B cell (primary cell): ENCODE measurements at regions not wholly inside any gene's neighbourhood (a gene's known extent, or its start where the extent isn't known, plus 50 kb on each side); places are given as distances from the start of the nearest gene placed in this dataset.

Source experiments
- ATAC-seq: fragments of 200-7000 bp; cut with Tn5 transposase; one replicate; pipeline ENCODE4 v1.10.0; 2021; ENCODE audit warnings: low read depth, mild to moderate bottlenecking, moderate number of reproducible peaks, moderate library complexity
- CTCF ChIA-PET: fragments of 350-600 bp; sonication (Branson Sonifier 250); formaldehyde crosslinking; loops from one replicate; lab custom pipeline; 2021; ENCODE audit warnings: antibody characterized with exemption, inconsistent platforms; lab: Charles Lee
- POLR2A ChIA-PET: fragments of 350-600 bp; sonication (Branson Sonifier 250); formaldehyde crosslinking; loops from one replicate; lab custom pipeline; 2021; ENCODE audit warnings: antibody characterized with exemption; lab: Charles Lee
- DNase-seq: peaks from one replicate; pipeline ENCODE4 v3.0.0; 2013
- H2AFZ ChIP-seq: 2 replicates; pipeline ENCODE4 v1.6.1; 2012; ENCODE audit warnings: mild to moderate bottlenecking, low read depth, low read length; ENCODE audit not compliant: insufficient read depth, poor library complexity, severe bottlenecking
- H3K27ac ChIP-seq, 2 donors: 1 replicate in 1 of 2; 2 replicates in 1 of 2; pipeline ENCODE4 v1.5.1; 2012 to 2013; ENCODE audit warnings: low read length in 2 of 2, mild to moderate bottlenecking in 2 of 2, moderate library complexity in 1 of 2
- H3K27me3 ChIP-seq, 4 experiments: fragments of 200-600 bp in 1 of 4; sonication (generic) in 1 of 4; replicated peaks in 1 of 4; 1 replicate in 2 of 4; 2 replicates in 2 of 4; pipeline versions ENCODE4 v1.6.1 to v1.7.0; 2013 to 2016; ENCODE audit warnings: low read length in 3 of 4, mild to moderate bottlenecking in 2 of 4, mixed read lengths in 1 of 4, moderate library complexity in 1 of 4; ENCODE audit not compliant: insufficient read depth in 4 of 4, control insufficient read depth in 3 of 4; ENCODE audit errors: control extremely low read depth in 1 of 4
- H3K36me3 ChIP-seq, 2 experiments: replicated peaks in 1 of 2; 1 replicate in 1 of 2; 2 replicates in 1 of 2; pipeline versions ENCODE4 v1.6.1 to v1.7.1; 2013; ENCODE audit warnings: low read length in 1 of 2; ENCODE audit not compliant: insufficient read depth in 2 of 2, control insufficient read depth in 1 of 2; ENCODE audit errors: control extremely low read depth in 1 of 2, extremely low read depth in 1 of 2
- H3K4me1 ChIP-seq, 2 donors: fragments of 200-600 bp in 1 of 2; sonication (generic) in 1 of 2; 1 replicate in 1 of 2; 2 replicates in 1 of 2; pipeline versions ENCODE4 v1.5.1 to v1.6.1; 2013 to 2017; ENCODE audit warnings: low read length in 2 of 2; ENCODE audit not compliant: control insufficient read depth in 2 of 2, insufficient read depth in 2 of 2
- H3K4me2 ChIP-seq: replicated peaks from 2 replicates; pipeline ENCODE3; 2012; ENCODE audit warnings: mild to moderate bottlenecking, low read depth, low read length; ENCODE audit not compliant: poor library complexity, severe bottlenecking
- H3K4me3 ChIP-seq, 5 experiments: fragments of 200-600 bp in 1 of 5; sonication (generic) in 1 of 5; 1 replicate in 3 of 5; 2 replicates in 2 of 5; pipeline versions ENCODE4 v1.5.1 to v1.7.0; 2011 to 2016; ENCODE audit warnings: low read length in 4 of 5, mild to moderate bottlenecking in 4 of 5, low read depth in 2 of 5, control low read depth in 1 of 5, moderate library complexity in 1 of 5; ENCODE audit not compliant: insufficient read depth in 1 of 5; ENCODE audit errors: control extremely low read depth in 1 of 5, extremely low read depth in 1 of 5
- H3K79me2 ChIP-seq: fragments of 200-600 bp; sonication (generic); one replicate; pipeline ENCODE4 v1.6.0; 2016; ENCODE audit warnings: low read length; ENCODE audit not compliant: control insufficient read depth, insufficient read depth
- H3K9ac ChIP-seq: fragments of 200-600 bp; sonication (generic); 2 replicates; pipeline ENCODE4 v1.6.1; 2017; ENCODE audit warnings: mild to moderate bottlenecking, low read length, moderate library complexity
- H3K9me3 ChIP-seq, 3 donors: one replicate each; pipeline versions ENCODE4 v1.6.1 to v1.7.1; 2013; ENCODE audit warnings: low read length in 2 of 3; ENCODE audit not compliant: control insufficient read depth in 2 of 3, insufficient read depth in 1 of 3; ENCODE audit errors: control extremely low read depth in 1 of 3
- H4K20me1 ChIP-seq: 2 replicates; pipeline ENCODE4 v1.6.0; 2012; ENCODE audit warnings: mild to moderate bottlenecking, low read length; ENCODE audit not compliant: insufficient read depth, control insufficient read depth, poor library complexity, severe bottlenecking
- H3K27ac Mint-ChIP-seq: one replicate; pipeline ENCODE4 v1.8.0; 2021; ENCODE audit warnings: mixed read lengths
- H3K27me3 Mint-ChIP-seq: one replicate; pipeline ENCODE4 v1.8.0; 2021; ENCODE audit warnings: mixed read lengths
- H3K4me1 Mint-ChIP-seq: one replicate; pipeline ENCODE4 v1.8.0; 2021; ENCODE audit warnings: mixed read lengths
- H3K4me3 Mint-ChIP-seq: one replicate; pipeline ENCODE4 v1.8.0; 2021; ENCODE audit warnings: mixed read lengths
- H3K9me3 Mint-ChIP-seq: one replicate; pipeline ENCODE4 v1.8.0; 2022; ENCODE audit warnings: mixed read lengths; ENCODE audit not compliant: insufficient read depth
- EZH2 ChIP-seq: IDR thresholded peaks from 2 replicates; pipeline ENCODE4 v1.6.1; 2012; ENCODE audit warnings: borderline replicate concordance, low read depth, mild to moderate bottlenecking, moderate library complexity, low read length; ENCODE audit not compliant: insufficient read depth, poor library complexity, severe bottlenecking
- WGBS: methylation state at CpG from one replicate; pipeline ENCODE4 v1.1.5; 2013; ENCODE audit warnings: missing lambda C conversion rate; ENCODE audit not compliant: insufficient coverage; 5-methylcytosine and 5-hydroxymethylcytosine counted together
- intact Hi-C: fragments of 100-400 bp; cut with micrococcal nuclease; formaldehyde crosslinking; loops from one replicate; pipeline ENCODE4 v1.10.0; 2022
- TF ChIP-seq, protein P1 (sequence below): fragments of 200-600 bp; IDR thresholded peaks from one replicate; pipeline ENCODE4 v1.8.0; 2022; ENCODE audit warnings: antibody characterized with exemption, mild to moderate bottlenecking

DNA sequence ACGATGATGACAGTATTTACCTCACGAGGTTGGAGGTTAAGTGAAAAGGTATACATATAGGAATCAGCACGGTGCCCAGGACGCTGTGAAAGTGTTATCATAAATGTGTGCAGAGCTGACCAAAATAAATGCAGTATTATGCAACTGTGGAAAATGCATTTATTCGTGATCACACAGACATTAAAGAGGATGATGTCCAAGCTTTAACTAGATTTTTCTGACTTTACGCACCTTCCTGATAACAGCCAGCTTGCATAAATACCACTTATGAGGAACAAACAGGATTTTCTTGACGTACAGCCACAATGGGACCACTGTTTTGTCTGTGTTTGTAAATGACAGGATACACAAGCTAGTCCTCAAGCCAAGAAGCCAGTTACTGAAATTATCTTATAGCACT is 71.4 kb upstream of the ATP10B start:
- CTCF ChIA-PET = no interaction called here
- H3K27me3 ChIP-seq = no peaks in the 10 kb centered on the region
- POLR2A ChIA-PET = no interaction called here
- Mint-ChIP-seq H3K4me3 (no peak overlapping the region), H3K4me1 (no peaks in the 10 kb centered on the region), H3K9me3 (no peaks in the 10 kb centered on the region), H3K27ac (no peak overlapping the region), H3K27me3 (no peaks in the 10 kb centered on the region)
- H3K79me2 ChIP-seq = no peaks in the 10 kb centered on the region
- DNase-seq = no peak
- no peaks in the 10 kb centered on the region for H3K36me3 ChIP-seq
- no peaks in the 10 kb centered on the region for H3K4me1 ChIP-seq
- intact Hi-C loops = no loop called here
- no peak overlapping the region for H2AFZ ChIP-seq
- no peak for ATAC-seq
- H3K9me3 ChIP-seq = no peaks in the 10 kb centered on the region
- no peaks in the 10 kb centered on the region for H4K20me1 ChIP-seq
- no peak for TF ChIP-seq EZH2
- TF ChIP-seq, protein P1, sequence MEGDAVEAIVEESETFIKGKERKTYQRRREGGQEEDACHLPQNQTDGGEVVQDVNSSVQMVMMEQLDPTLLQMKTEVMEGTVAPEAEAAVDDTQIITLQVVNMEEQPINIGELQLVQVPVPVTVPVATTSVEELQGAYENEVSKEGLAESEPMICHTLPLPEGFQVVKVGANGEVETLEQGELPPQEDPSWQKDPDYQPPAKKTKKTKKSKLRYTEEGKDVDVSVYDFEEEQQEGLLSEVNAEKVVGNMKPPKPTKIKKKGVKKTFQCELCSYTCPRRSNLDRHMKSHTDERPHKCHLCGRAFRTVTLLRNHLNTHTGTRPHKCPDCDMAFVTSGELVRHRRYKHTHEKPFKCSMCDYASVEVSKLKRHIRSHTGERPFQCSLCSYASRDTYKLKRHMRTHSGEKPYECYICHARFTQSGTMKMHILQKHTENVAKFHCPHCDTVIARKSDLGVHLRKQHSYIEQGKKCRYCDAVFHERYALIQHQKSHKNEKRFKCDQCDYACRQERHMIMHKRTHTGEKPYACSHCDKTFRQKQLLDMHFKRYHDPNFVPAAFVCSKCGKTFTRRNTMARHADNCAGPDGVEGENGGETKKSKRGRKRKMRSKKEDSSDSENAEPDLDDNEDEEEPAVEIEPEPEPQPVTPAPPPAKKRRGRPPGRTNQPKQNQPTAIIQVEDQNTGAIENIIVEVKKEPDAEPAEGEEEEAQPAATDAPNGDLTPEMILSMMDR = no peak
- no peak overlapping the region for H3K4me2 ChIP-seq
- 100% methylated on average over 2 of the region's 7 CpGs for WGBS
- H3K27ac ChIP-seq = no peak overlapping the region
- no peak overlapping the region for H3K4me3 ChIP-seq
- H3K9ac ChIP-seq = no peak overlapping the region

GRCh38 chr5:160922311-160922710 is 70.3 kb upstream of the ATP10B start:
- Histone ChIP-seq H3K4me1 (no peaks in the 10 kb centered on the region), H2AFZ (no peak overlapping the region), H3K4me3 (no peak overlapping the region), H3K27me3 (no peaks in the 10 kb centered on the region), H3K9me3 (no peaks in the 10 kb centered on the region), H3K9ac (no peak overlapping the region), H3K79me2 (no peaks in the 10 kb centered on the region), H3K27ac (no peak overlapping the region), H3K4me2 (no peak overlapping the region), H4K20me1 (no peaks in the 10 kb centered on the region), H3K36me3 (no peaks in the 10 kb centered on the region)
- Mint-ChIP-seq H3K4me3 (no peak overlapping the region), H3K27ac (no peak overlapping the region), H3K4me1 (no peaks in the 10 kb centered on the region), H3K27me3 (peaks cover 3% of the 10 kb centered on the region), H3K9me3 (no peaks in the 10 kb centered on the region)
- TF ChIP-seq EZH2 = no peak
- TF ChIP-seq, protein P1 = no peak
- ChIA-PET CTCF (interaction anchor here (0.8 kb wide), 1 partner anchor 90 kb away, joined by 3 read pairs; no protein-coding TSS in a partner anchor), POLR2A (no interaction called here)
- intact Hi-C loops = no loop called here
- ATAC-seq (no peak), DNase-seq (no peak)
- WGBS = no CpG with 5 or more reads among the region's 2 CpGs
